IPS DF 4.7 (cell line): ENCODE measurements at regions not wholly inside any gene's neighbourhood (a gene's known extent, or its start where the extent isn't known, plus 50 kb on each side); places are given as distances from the start of the nearest gene placed in this dataset.
"Not testable (repeated sequence)": the region's sequence is repeated elsewhere in the genome, so short reads cannot be mapped to it uniquely, and the experiment has no call there.

Experiments used
- DNase-seq: peaks from one replicate; pipeline ENCODE4 v3.0.0-alpha.2; 2013; ENCODE audit warnings: low spot score; ENCODE audit errors: extremely low read depth

DNA sequence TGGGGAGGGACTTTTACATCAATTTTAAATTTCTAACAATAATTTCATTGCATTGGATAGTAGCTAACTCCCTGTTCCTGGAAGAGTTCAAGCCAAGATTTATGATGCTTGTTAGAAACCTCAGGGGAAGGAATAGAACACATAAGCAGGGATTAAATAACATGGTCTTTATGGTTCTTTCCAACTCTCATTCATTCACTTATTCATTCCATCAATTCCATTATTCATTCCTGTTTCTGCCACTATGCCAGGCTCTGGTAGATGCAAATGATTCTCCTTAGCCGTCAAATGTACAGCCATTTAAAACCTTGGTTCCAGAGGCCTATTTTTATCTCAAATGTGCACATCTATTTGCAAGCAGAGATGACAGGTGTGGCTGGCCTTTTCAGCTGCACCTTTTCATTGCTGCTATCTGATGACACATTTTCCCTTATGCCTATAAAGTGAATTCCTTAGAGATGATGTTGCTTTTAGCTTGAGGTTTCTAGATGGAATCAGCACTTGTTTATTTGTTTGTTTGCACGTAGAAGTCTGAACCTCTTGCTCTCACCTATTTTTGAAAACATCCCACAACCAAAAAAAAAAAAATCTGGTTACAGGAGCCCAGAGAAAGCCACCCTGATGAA, 205.7 kb upstream of the IGFBP3 start:
- DNase-seq = no peak

DNA sequence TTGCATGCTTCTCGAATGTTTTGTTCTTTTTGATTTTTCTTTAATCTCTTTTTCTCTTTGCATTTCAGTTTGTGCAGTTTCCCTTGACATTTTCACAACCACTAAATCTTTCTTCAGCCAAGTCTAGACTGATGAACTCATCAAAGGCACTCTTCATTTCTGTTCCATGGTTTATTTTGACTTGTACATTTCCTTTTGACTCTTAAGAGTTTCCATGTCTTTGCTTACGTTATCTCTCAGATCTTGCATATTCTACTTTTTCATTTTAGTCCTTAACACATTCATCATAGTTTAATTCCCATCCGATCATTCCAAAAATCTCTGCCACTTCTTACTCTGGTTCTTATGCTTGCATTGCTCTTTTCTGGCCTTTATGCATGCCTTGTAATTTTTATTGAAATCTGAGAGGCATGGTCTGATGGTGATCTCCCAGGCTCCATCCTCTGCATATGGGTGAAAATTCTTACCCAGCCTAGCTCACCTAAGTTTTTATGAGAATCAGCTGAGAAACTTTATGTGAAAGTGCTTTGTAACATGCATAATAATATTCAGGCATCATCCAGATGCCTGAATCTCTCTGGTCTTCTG, 202.8 kb upstream of the IGFBP3 start:
- no peak for DNase-seq

DNA sequence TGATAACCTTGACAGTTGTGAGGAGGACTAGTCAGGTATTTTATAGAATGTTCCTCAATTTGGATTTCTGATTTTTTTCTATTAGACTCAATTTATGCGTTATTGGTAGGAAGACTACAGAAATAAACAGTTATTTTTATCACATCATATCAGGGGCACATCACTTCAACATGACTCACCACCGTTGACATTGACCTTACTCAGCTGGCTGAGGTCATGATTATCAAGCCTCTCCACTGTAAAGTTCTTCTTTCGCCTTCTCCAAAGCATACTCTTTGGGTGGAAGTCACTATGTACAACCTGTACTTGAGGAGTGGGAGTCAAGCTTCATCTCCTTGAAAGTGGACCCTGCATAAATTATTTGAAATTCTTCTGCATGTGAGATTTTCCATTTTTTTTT, 194.3 kb upstream of the IGFBP3 start:
- DNase-seq = no peak

DNA sequence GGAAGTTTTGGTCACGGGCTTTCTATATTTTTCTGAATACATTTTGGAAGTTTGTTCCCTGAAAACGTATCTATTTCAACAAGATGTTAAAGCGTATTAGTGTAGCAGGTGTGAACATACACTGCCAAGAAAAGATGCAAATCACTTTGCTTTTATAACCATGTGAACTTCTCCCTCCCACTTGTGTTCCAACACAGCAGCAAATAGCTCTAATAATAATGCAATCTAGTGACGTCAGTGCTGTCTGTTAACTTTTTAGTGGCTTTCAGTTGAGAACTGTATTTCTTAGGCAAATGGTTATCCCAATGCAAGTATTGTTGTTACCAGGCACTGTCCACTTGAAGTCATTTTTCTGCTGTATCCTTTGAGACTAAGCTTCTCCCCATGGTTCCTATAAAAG, 188.4 kb upstream of the IGFBP3 start:
- no peak for DNase-seq

DNA sequence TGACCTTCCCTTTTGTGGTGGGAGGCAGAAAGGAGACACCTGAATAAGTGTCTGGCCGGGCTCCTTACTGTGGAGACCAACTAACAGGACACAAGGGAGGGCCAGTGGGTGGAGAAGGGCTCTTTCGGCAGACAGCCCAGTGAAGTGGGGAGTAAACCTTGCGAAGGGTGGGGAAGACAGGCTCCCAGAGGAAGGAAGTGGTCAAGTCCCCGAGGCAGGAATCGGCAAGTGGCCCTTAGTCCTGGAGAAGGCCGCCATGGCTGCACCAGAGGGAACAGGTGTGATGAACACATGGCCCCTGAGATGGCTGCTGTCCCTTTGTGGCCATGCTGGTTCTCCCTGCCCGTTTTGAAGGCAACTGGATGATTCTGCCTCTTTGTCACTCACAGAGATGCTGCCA, 187.2 kb upstream of the IGFBP3 start:
- no peak for DNase-seq

DNA sequence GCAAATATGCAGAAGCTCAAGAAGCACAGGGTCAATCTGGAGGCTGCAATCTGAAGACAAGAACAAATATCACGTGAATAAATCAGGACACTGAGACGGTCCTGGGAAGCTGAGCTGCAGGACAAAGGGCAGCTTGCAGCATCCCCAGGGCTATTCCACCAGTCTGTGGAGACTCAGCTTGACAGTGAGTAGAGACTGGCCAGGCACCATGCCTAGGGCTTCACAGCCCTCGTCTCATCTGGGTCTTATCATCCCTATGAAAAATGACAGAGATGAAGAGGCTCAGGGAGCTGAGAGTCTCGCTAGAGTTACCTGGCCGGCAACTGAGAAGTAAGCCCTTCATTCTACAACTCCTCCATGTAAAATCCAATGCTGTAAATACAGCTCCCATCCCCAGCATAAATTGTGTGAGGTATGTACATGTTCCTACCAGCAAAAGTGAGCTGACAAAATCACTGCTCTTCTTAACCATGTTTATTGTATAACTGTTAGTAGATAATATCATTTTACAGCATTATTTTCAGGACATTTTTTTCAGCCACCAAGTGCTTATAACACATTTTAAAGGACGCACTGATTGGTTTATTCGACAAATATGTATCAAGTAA, 186.6 kb upstream of the IGFBP3 start:
- no peak for DNase-seq

DNA sequence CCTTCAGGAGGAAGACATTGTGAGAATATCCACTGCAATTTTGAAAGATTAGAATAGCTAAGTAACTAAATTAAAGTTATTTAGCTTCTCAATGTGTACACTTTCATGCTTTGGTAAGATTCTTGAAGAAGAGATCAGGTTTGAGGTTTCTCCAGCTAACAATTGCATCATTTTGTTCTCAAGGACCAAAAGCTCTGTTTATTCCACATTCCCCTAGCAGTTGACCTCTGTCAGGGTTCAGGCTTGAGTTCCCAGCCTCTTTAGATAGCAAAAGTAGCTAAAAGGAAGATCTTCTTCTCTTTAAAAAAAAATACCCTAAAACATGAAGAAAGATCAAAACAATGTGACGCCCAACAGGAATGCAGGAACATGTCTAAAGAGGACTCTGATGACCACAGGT, 179.4 kb upstream of the IGFBP3 start:
- DNase-seq = no peak

DNA sequence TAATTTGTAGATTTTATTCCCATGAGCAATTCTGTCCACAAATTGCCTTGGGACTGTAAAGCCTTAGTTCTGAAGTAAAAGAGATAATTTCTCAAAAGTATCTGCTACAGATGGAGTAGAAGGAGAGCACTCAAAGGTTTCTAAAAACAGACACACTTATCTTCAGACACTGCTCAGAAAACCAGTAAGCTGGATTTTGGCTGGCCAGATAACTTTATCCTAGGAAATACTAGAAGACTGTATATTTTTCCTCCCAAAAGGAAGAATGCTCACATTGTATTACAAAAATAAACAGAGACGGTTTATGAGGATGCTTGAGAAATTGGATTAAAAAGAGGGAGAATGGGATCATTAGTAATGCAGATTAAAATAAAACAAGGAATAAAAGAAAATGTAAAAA, 178.0 kb upstream of the IGFBP3 start:
- DNase-seq = no peak

DNA sequence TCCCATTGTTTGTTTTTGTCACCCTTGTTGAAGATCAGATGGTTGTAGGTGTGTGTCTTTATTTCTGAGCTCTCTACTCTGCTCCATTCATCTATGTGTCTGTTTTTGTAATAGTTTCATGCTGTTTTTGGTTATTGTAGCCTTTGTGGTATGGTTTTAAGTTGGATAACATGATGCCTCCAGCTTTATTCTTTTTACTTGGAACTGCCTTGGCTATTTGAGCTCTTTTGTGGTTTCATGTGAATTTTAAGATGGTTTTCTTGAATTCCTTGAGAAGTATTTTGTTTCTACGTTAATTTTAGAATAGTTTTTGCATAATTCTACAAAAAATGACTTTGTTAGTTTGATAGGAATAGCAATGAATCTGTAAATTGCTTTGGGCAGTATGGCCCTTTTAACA, 170.0 kb upstream of the IGFBP3 start:
- no peak for DNase-seq

DNA sequence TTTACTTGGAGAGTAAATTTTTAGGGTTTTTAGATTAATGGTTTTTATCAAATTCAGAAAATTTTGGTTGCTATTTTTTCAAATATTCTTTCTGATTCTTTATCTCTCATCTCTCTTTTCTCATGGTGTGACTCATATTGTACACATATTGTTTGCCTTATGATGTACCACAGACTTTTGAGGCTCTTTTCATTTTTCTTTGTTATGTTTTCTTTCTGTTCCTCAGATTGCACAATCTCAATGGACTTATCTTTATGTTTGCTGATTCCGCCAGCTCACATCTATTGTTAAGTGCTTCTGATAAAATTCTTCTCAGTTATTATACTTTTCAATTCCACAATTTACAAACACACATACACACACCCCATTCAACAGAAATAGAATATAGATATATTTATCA, 168.2 kb upstream of the IGFBP3 start:
- DNase-seq = no peak

DNA sequence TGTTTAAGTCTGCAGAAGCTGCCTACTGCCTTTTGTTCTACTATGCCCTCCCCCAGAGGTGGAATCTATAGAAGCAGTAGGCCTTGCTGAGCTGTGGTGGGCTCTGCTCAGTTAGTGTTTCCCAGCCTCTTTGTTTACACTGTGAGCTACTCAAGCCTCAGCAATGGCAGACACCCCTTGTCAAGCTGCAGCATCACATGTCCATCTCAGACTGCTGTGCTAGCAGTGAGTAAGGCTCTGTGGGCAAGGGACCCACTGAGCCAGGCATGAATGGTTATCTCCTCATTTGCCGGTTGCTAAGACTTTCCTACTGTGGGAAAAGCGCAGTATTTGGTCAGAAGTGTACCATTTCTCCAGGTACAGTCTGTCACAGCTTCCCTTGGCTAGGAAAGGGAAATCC, 167.4 kb upstream of the IGFBP3 start:
- not testable (repeated sequence) for DNase-seq

DNA sequence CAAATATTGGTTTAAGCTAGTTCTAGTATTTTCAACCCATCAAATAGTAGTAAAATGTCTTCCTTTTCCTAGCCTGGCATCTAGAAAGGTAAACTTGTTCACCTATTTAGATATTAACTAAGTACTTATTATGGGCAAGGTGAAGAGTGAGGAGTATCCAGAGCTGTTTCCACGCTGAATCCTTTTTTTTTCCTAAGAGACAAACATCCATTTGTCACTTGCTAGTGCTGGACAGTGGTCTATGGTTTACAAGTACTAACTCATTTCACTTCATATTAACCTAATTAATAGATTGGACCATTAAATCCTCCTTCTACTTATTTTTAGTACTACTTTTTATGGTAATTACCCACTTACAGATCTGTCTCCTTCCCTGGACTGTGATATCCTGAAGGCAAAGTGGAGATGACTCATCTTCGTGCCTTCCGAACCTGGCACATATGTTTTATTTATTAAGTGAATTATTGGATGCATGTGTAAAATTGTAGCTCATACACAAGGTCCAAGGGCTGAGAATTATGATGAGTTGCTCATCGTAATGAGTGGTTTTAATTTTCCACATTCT, 159.6 kb upstream of the IGFBP3 start:
- no peak for DNase-seq

DNA sequence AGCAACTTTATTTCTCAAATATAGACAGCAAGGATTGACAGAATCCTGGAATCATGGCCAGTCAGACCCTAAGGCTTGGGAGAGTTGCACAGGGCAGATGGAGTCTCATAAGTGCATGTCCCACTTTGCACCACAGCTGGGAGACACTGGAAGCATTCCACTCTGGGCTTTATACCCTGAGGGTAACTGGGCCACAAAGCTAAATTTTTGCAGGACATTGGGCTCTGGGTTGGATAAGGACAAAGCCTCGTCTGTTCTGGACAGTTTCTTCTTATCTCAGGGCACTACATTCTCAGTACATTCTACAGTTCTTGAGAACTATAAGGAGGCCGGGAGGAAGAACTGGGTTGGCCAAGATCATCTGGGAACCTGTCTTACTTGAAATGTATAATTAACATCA, 158.3 kb upstream of the IGFBP3 start:
- no peak for DNase-seq

DNA sequence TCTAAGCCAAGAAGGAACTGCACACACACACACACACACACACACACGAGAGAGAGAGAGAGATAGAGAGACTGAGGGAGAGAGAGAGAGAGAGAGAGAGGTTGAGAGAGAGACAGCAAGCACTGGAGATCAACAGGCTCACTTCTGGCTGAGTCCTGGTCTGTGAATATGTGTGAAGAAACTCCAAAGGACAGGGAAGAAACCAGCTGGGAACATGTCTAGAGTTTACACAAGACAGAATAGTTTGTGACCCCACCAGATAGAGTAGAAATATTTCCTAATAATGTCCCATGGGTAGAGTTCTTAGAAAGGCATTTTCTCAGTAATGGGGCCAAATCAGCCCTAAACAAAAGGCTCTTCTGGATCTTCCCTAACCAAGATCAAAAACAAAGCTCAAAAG, 155.5 kb upstream of the IGFBP3 start:
- no peak for DNase-seq

DNA sequence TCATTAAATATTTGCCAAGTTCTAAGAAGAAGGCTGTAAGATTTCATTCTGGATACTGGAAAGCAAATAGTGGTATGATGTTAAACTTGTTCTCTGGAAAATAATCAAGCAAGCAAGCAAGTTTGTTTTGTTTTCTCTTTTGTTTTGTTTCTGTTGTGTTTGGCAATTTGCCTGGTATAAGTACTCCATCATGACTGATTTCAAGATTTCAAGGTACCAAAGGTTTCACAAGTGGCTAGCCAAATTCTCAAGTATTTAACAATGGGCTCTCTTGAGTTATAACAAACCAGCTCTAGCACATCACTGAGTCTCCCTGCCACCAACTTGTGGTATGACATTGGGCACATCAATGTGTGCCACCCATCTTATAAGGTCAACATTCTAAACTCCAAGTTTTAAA, 151.7 kb upstream of the IGFBP3 start:
- no peak for DNase-seq

DNA sequence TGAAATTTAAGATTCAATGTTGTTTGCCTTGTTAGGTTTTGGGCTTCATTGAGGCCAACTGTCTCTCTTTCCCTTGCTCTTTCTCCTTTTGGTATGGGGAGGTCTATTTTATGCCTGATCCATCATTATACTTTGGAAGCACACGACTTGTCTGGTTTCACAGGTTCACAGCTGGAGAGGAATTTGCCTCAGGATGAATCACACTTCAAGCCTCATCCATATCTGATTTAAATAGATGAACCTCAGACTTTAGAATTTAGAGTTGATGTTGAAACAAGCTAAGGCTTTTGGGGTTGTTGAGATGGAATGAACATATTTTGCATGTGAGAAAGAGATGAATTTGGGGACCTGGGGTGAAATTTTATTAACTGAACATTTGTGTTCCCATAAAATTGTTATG, 150.5 kb upstream of the IGFBP3 start:
- no peak for DNase-seq

DNA sequence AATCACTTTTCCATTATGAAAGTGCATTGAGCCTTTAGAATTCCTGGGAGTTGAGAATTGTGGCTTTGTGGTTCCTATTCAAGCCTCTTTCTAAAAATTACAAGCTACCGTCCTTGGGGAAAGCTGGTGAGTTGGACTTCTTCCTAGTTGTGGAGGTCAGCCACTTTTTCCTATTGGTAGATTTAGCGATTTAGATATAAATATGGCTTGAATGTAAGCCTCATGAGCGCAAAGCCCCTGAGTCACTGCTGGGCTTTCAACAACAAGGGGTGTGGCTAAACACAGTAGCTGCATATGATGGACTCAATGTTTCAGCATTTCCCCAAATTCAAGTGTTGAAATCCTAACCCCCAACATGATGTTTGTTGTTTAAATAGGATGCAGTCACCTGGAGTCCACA, 150.0 kb upstream of the IGFBP3 start:
- DNase-seq = no peak

DNA sequence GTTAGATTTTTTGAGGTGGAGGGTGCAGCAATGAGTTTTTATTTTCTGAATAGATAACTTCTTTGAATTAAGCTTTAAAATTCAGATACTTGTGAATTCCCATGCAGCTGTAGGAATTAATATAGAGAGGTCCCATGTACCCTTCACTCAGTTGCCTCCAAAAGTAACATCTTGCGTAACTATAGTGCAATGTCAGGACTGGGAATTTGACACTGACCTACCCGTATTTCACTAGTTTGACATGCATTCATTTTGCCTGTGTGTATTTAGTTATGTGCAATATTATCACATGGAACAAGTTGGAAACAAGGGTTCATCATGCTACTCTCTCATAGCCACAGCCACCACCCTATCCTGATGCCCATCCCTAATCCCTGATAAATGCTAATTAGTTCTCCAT, 147.1 kb upstream of the IGFBP3 start:
- no peak for DNase-seq

DNA sequence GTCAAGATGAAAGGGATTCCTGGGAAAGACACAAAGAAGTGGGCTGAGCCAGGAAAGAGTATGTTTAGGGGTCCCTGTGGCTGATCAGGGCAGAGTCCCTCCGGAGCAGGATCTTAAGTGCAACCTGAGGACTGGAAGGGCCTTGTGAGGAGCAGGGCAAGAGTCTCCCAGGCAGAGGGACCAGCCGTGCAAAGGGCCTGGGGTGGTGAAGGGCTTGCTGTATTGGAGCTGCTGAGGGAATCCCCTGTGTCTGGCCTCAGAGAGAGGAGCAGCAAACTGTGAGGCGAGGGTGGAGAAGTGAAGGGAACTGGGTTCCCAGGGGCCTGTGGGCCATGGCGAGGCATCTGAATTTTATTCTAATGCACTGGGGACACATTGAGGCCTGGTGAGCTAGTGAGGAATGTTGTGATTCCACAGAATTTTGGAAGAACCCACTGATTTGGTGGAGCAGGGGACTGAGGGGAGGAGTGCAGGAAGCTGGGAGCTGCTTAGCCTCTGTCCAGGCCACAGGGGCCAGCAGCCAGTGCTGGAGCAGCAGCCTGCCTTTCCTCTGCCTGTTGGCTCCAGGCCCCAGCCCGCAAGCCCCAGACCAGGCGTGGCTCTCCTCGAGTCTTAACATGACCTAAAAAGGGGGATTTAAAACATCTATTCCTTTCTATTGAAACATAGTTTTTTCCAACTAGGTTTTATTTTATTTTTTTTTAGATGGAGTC, 138.4 kb upstream of the IGFBP3 start:
- DNase-seq = no peak

DNA sequence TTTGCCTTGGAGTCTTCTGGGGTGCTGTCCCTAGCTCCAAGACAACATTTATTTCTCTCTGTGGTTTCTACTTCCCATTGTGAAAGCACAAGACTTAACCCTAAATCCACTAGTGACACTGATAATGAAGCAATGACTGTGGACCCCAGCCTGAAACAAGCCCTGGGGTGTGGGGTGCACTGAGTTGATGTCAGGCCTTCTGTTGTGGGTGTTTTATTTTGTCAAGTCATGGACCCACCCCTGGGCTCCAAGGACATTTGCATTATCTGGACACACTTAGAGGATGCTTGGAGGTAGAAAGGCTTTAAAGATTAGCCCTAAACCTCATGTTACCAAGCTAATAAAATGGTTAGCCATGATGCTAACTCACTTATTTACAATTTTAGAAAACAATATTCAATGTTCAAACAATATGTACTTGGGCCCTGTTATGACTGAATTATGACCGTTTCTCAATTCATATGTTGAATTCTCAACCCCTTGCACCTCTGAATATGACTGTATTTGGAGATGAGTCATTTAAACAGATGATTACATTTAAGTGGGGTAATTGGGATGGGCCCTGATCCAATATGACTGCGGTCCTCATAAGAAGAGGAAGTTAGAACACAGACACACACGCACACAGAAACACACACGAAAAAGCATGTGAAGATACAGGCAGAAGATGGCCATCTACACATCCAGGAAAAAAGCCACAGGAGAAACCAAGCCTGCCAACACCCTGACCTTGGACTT, 137.2 kb upstream of the IGFBP3 start:
- no peak for DNase-seq

DNA sequence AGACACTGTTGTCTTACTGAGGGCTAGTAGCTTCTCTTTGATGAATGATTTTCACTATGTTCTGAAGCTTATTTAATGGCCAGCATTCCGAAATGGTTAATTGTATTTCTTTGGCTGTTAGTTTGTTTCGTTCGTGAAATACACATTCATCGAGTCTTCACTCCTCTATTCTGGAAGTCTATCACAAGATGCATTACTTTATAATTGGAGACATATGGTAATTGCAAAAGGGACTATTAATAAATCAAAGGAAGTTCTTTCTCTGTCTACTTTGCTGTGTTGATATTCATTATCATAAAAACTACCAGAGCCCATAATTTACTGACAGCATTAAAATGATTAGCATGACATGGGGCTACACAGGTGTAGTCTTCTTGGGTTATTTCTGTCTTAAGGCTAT, 133.8 kb upstream of the IGFBP3 start:
- DNase-seq = no peak

DNA sequence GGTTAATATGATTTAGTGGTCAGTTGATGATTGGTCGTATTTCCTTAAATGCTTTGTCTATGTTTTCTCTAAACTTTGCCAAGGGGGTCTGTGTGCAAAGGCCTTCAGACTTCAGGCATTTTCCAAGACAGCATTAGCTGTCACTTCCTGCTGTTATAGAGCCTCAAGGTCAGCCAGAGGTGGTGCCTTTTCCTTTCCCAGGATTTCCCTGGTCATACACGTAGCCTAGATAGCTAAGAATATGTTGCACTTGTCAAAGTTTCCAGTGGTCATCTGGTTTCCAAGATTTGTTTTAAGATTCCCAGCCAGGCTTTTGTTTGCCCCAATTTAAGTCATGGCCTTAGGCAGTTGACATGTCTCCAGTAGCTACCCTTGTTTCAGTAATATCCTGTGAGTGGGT, 133.2 kb upstream of the IGFBP3 start:
- no peak for DNase-seq
